ENCODE measurements at regions not wholly inside any gene's neighbourhood (a gene's known extent, or its start where the extent isn't known, plus 50 kb on each side); places are given as distances from the start of the nearest gene placed in this dataset.
A peak's percentile ranks its signal among the peaks of the same experiment; 100 is the strongest.

- DNase-seq, result no peak
Measured at GRCh38 chr2:4391013-4391412, 687.6 kb downstream of the DCDC2C start.

- no peak for DNase-seq
Measured at GRCh38 chr2:4404363-4404762, 701.0 kb downstream of the DCDC2C start.

GRCh38 chr2:4408321-4408720, 704.9 kb downstream of the DCDC2C start:
- no peak for DNase-seq

GRCh38 chr2:4412637-4413187, 709.3 kb downstream of the DCDC2C start:
- DNase-seq, result no peak

GRCh38 chr2:4415171-4415570, 711.8 kb downstream of the DCDC2C start:
- no peak for DNase-seq

- DNase-seq, result no peak
Measured at GRCh38 chr2:4415810-4416413, 712.5 kb downstream of the DCDC2C start.

- no peak for DNase-seq
Measured at GRCh38 chr2:4416431-4416830, 713.1 kb downstream of the DCDC2C start.

- DNase-seq, result no peak
Measured at GRCh38 chr2:4417771-4418170, 714.4 kb downstream of the DCDC2C start.

GRCh38 chr2:4420032-4420431, 716.7 kb downstream of the DCDC2C start:
- peak in 1 of 2 experiments; percentile 22 for DNase-seq

- no peak for DNase-seq
Measured at GRCh38 chr2:4424153-4424552, 720.8 kb downstream of the DCDC2C start.

- no peak for DNase-seq
Measured at GRCh38 chr2:4427083-4427482, 723.7 kb downstream of the DCDC2C start.

GRCh38 chr2:4445821-4446220, 742.4 kb downstream of the DCDC2C start:
- DNase-seq, result no peak

GRCh38 chr2:4454907-4455306, 751.5 kb downstream of the DCDC2C start:
- DNase-seq, result no peak

GRCh38 chr2:4455486-4456155, 752.2 kb downstream of the DCDC2C start:
- DNase-seq, result no peak

GRCh38 chr2:4464634-4465266, 761.4 kb downstream of the DCDC2C start:
- no peak for DNase-seq

GRCh38 chr2:4465671-4466070, 762.3 kb downstream of the DCDC2C start:
- DNase-seq, result no peak

- no peak for DNase-seq
Measured at GRCh38 chr2:4475618-4476017, 772.2 kb downstream of the DCDC2C start.

- no peak for DNase-seq
Measured at GRCh38 chr2:4483050-4483449, 779.7 kb downstream of the DCDC2C start.

- DNase-seq, result no peak
Measured at GRCh38 chr2:4486971-4487370, 783.6 kb downstream of the DCDC2C start.

- no peak for DNase-seq
Measured at GRCh38 chr2:4499316-4500030, 796.1 kb downstream of the DCDC2C start.

- no peak for DNase-seq
Measured at GRCh38 chr2:4501525-4501924, 798.1 kb downstream of the DCDC2C start.

GRCh38 chr2:4502230-4502843, 799.0 kb downstream of the DCDC2C start:
- DNase-seq, result no peak

GRCh38 chr2:4507661-4508060, 804.3 kb downstream of the DCDC2C start:
- no peak for DNase-seq

All from Kasumi-1 (cell line).